CD4-positive, alpha-beta T cell (primary cell): ENCODE measurements at regions not wholly inside any gene's neighbourhood (a gene's known extent, or its start where the extent isn't known, plus 50 kb on each side); places are given as distances from the start of the nearest gene placed in this dataset.

Experiments used
- ATAC-seq: fragments of 200-7000 bp; cut with Tn5 transposase; one replicate; pipeline ENCODE4 v1.10.0; 2022; ENCODE audit warnings: mild to moderate bottlenecking; ENCODE audit not compliant: poor library complexity
- CTCF ChIA-PET: fragments of 350-600 bp; sonication (Branson Sonifier 250); formaldehyde crosslinking; loops from one replicate; lab custom pipeline; 2021; ENCODE audit warnings: antibody characterized with exemption, inconsistent platforms; lab: Charles Lee
- POLR2A ChIA-PET: fragments of 350-600 bp; sonication (Branson Sonifier 250); formaldehyde crosslinking; loops from one replicate; lab custom pipeline; 2021; ENCODE audit warnings: antibody characterized with exemption, inconsistent platforms; lab: Charles Lee
- DNase-seq, 14 experiments: peaks; one replicate each; pipeline ENCODE4 v3.0.0-alpha.2; 2013 to 2020; ENCODE audit warnings: mixed read lengths in 2 of 14
- H3K27ac ChIP-seq, 2 donors: one replicate each; pipeline versions ENCODE4 v1.5.1 to v1.7.0; 2013; ENCODE audit warnings: low read length in 2 of 2, low read depth in 1 of 2, mild to moderate bottlenecking in 1 of 2
- H3K27me3 ChIP-seq, 2 experiments: 1 replicate in 1 of 2; 2 replicates in 1 of 2; pipeline versions ENCODE4 v1.6.1 to v1.7.0; 2013; ENCODE audit warnings: low read length in 2 of 2, control low read depth in 1 of 2, mild to moderate bottlenecking in 1 of 2, moderate library complexity in 1 of 2; ENCODE audit not compliant: insufficient read depth in 2 of 2, control insufficient read depth in 1 of 2
- H3K36me3 ChIP-seq: one replicate; pipeline ENCODE4 v1.6.1; 2013; ENCODE audit warnings: low read length, control low read depth; ENCODE audit not compliant: insufficient read depth
- H3K4me1 ChIP-seq: one replicate; pipeline ENCODE4 v1.6.1; 2013; ENCODE audit warnings: low read length, control low read depth; ENCODE audit not compliant: insufficient read depth
- H3K4me3 ChIP-seq: one replicate; pipeline ENCODE4 v1.5.1; 2013; ENCODE audit warnings: mild to moderate bottlenecking, low read length, moderate library complexity
- H3K9me3 ChIP-seq, 2 experiments: 1 replicate in 1 of 2; 2 replicates in 1 of 2; pipeline versions ENCODE4 v1.6.1 to v1.7.0; 2013; ENCODE audit warnings: low read length in 2 of 2, mild to moderate bottlenecking in 2 of 2, control low read depth in 1 of 2, moderate library complexity in 1 of 2; ENCODE audit not compliant: control insufficient read depth in 1 of 2, insufficient read depth in 1 of 2
- H3K27ac Mint-ChIP-seq: one replicate; pipeline ENCODE4 v1.8.0; 2020; ENCODE audit warnings: mixed read lengths
- H3K27me3 Mint-ChIP-seq: one replicate; pipeline ENCODE4 v1.8.0; 2021; ENCODE audit warnings: mixed read lengths
- H3K36me3 Mint-ChIP-seq: one replicate; pipeline ENCODE4 v1.8.0; 2021; ENCODE audit warnings: low read depth, mixed read lengths
- H3K4me1 Mint-ChIP-seq: one replicate; pipeline ENCODE4 v1.8.0; 2021; ENCODE audit warnings: low read depth, mixed read lengths
- H3K4me3 Mint-ChIP-seq: one replicate; pipeline ENCODE4 v1.8.0; 2020; ENCODE audit warnings: mild to moderate bottlenecking, mixed read lengths
- H3K9me3 Mint-ChIP-seq: one replicate; pipeline ENCODE4 v1.8.0; 2020; ENCODE audit warnings: mixed read lengths
- intact Hi-C, 2 experiments: fragments of 100-400 bp; cut with DNase I in 1 of 2; cut with micrococcal nuclease in 1 of 2; formaldehyde crosslinking; loops; one replicate each; pipeline versions ENCODE4 v1.15.1 to v1.9.0; 2023 to 2025; cut with DNase I, micrococcal nuclease
- TF ChIP-seq, protein P1 (sequence below): fragments of 200-600 bp; IDR thresholded peaks from one replicate; pipeline ENCODE4 v1.8.0; 2022; ENCODE audit warnings: antibody characterized with exemption, mild to moderate bottlenecking

DNA sequence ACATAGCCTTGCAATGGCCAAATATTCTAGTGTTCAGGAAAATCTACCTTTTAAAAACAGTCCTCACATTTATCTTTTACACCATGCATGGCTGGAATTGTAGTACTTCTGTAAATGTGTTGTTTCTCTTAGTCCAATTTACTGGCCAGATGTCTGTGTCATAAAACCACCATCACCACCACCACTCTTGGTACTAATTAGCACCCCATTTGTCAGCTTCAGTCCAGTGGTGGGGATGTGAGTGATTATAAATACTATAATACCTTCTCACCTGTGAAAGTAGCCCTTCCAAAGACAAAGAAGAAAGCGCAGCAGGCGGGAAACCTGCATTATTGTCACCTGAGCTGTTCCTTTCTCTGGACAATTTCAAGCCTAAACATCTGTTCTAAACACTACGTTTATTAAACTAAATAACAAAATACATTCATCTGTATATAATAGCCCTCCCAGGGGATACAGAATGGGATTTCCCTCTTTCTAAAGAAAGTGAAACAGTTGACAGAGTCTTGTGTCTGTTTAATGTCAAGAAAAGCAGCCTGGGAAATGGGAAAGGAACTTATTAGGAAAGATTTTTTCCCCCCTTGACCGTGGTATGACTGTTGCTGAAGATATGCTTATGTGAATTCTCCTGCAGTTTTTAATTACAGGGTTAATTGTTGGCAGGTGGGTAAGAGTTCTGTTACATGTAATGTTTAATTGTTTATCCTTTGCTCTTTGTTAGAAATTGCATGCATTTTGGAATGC lies 144.5 kb upstream of the NUDT12 start:
- Mint-ChIP-seq H3K36me3 (no peaks in the 10 kb centered on the region), H3K4me3 (no peak overlapping the region), H3K27me3 (no peaks in the 10 kb centered on the region), H3K27ac (no peak overlapping the region), H3K9me3 (peaks cover 12% of the 10 kb centered on the region), H3K4me1 (no peaks in the 10 kb centered on the region)
- Histone ChIP-seq H3K9me3 (peaks cover 0 to 10% of the 10 kb centered on the region in 2 experiments), H3K36me3 (no peaks in the 10 kb centered on the region), H3K4me1 (no peaks in the 10 kb centered on the region), H3K27ac (no peak overlapping the region), H3K4me3 (no peak overlapping the region), H3K27me3 (no peaks in the 10 kb centered on the region)
- ChIA-PET POLR2A (no interaction called here), CTCF (no interaction called here)
- no peak for DNase-seq
- ATAC-seq = no peak
- TF ChIP-seq, protein P1, sequence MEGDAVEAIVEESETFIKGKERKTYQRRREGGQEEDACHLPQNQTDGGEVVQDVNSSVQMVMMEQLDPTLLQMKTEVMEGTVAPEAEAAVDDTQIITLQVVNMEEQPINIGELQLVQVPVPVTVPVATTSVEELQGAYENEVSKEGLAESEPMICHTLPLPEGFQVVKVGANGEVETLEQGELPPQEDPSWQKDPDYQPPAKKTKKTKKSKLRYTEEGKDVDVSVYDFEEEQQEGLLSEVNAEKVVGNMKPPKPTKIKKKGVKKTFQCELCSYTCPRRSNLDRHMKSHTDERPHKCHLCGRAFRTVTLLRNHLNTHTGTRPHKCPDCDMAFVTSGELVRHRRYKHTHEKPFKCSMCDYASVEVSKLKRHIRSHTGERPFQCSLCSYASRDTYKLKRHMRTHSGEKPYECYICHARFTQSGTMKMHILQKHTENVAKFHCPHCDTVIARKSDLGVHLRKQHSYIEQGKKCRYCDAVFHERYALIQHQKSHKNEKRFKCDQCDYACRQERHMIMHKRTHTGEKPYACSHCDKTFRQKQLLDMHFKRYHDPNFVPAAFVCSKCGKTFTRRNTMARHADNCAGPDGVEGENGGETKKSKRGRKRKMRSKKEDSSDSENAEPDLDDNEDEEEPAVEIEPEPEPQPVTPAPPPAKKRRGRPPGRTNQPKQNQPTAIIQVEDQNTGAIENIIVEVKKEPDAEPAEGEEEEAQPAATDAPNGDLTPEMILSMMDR = no peak
- intact Hi-C loops = no loop called here

- H3K36me3 Mint-ChIP-seq = no peaks in the 10 kb centered on the region
- peaks cover 0 to 11% of the 10 kb centered on the region in 2 experiments for H3K9me3 ChIP-seq
- no peaks in the 10 kb centered on the region for H3K36me3 ChIP-seq
- H3K27ac Mint-ChIP-seq = no peak overlapping the region
- H3K27me3 ChIP-seq = no peaks in the 10 kb centered on the region
- no peaks in the 10 kb centered on the region for H3K4me1 Mint-ChIP-seq
- H3K4me1 ChIP-seq = no peaks in the 10 kb centered on the region
- ATAC-seq (no peak), DNase-seq (no peak)
- TF ChIP-seq, protein P1 = no peak
- no peak overlapping the region for H3K4me3 Mint-ChIP-seq
- H3K27ac ChIP-seq = no peak overlapping the region
- ChIA-PET POLR2A (no interaction called here), CTCF (interaction anchor here (1.4 kb wide), 1 partner anchor 20 kb away, joined by 3 read pairs; no protein-coding TSS in a partner anchor)
- H3K27me3 Mint-ChIP-seq = no peaks in the 10 kb centered on the region
- intact Hi-C loops = loop anchor here in 1 of 2 experiments (1.0 kb wide), 1 partner anchor 7 kb away; no protein-coding TSS in a partner anchor
- H3K4me3 ChIP-seq = no peak overlapping the region
- H3K9me3 Mint-ChIP-seq = peaks cover 10% of the 10 kb centered on the region
Observed at GRCh38 chr5:103703617-103704016, 141.0 kb upstream of the NUDT12 start.

DNA sequence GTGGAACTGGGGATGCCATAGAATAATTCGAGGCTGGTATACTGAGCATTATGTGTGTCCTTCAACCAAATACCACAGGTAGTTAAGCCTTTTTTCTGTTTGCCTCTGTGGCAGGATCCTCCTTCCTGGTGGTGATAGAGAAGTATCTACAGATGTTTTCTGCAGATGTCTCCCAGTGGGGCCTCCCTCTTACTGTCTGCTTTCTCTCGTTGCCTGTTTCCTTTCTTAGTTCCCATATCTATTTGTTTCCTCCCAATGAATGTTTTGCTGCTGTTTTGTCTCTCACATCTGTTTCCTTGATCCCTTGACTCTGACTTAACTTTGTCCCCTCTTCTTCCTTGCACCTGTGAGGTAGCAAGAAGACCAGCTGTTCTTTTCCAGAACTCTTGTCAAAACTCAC lies 130.9 kb upstream of the NUDT12 start:
- no peak for DNase-seq
- no peak overlapping the region for H3K4me3 Mint-ChIP-seq
- Histone ChIP-seq H3K4me1 (no peaks in the 10 kb centered on the region), H3K4me3 (no peak overlapping the region), H3K36me3 (no peaks in the 10 kb centered on the region), H3K27ac (no peak overlapping the region), H3K9me3 (no peaks in the 10 kb centered on the region), H3K27me3 (no peaks in the 10 kb centered on the region)
- no peaks in the 10 kb centered on the region for H3K36me3 Mint-ChIP-seq
- ATAC-seq = no peak
- POLR2A ChIA-PET = no interaction called here
- CTCF ChIA-PET = no interaction called here
- no peaks in the 10 kb centered on the region for H3K27me3 Mint-ChIP-seq
- no peak overlapping the region for H3K27ac Mint-ChIP-seq
- H3K4me1 Mint-ChIP-seq = no peaks in the 10 kb centered on the region
- intact Hi-C loops = no loop called here
- TF ChIP-seq, protein P1 = no peak
- peaks cover 2% of the 10 kb centered on the region for H3K9me3 Mint-ChIP-seq
